ENCODE measurements at regions not wholly inside any gene's neighbourhood (a gene's known extent, or its start where the extent isn't known, plus 50 kb on each side); places are given as distances from the start of the nearest gene placed in this dataset.
"Not testable (repeated sequence)": the region's sequence is repeated elsewhere in the genome, so short reads cannot be mapped to it uniquely, and the experiment has no call there.

GRCh38 chr16:29327631-29328408 is 78.7 kb downstream of the NPIPB11 start:
- DNase-seq: not testable (repeated sequence)

GRCh38 chr16:29326164-29327125 is 80.1 kb downstream of the NPIPB11 start:
- not testable (repeated sequence) for DNase-seq

- DNase-seq: not testable (repeated sequence)
Measured at GRCh38 chr16:29323725-29324124, 82.8 kb downstream of the NPIPB11 start.

GRCh38 chr16:29321585-29321984 is 84.9 kb downstream of the NPIPB11 start:
- no peak for DNase-seq

- DNase-seq: no peak
Measured at GRCh38 chr16:29321000-29321393, 85.5 kb downstream of the NPIPB11 start.

- DNase-seq: no peak
Measured at GRCh38 chr16:29320274-29320999, 86.1 kb downstream of the NPIPB11 start.

GRCh38 chr16:29319726-29320125 is 86.8 kb downstream of the NPIPB11 start:
- DNase-seq: no peak

GRCh38 chr16:29318561-29318968 is 87.9 kb downstream of the NPIPB11 start:
- peak; percentile 47 for DNase-seq

GRCh38 chr16:29318037-29318436 is 88.5 kb downstream of the NPIPB11 start:
- DNase-seq: no peak

- no peak for DNase-seq
Measured at GRCh38 chr16:29317269-29317668, 89.2 kb downstream of the NPIPB11 start.

GRCh38 chr16:29316761-29317183 is 89.7 kb downstream of the NPIPB11 start:
- DNase-seq: no peak

GRCh38 chr16:29315916-29316517 is 90.5 kb downstream of the NPIPB11 start:
- no peak for DNase-seq

- DNase-seq: no peak
Measured at GRCh38 chr16:29315046-29315445, 91.5 kb downstream of the NPIPB11 start.

- DNase-seq: no peak
Measured at GRCh38 chr16:29314292-29314934, 92.1 kb downstream of the NPIPB11 start.

- DNase-seq: no peak
Measured at GRCh38 chr16:29313559-29314048, 92.9 kb downstream of the NPIPB11 start.

GRCh38 chr16:29312835-29313558 is 93.5 kb downstream of the NPIPB11 start:
- no peak for DNase-seq

- not testable (repeated sequence) for DNase-seq
Measured at GRCh38 chr16:29312345-29312675, 94.2 kb downstream of the NPIPB11 start.

GRCh38 chr16:29311461-29312344 is 94.8 kb downstream of the NPIPB11 start:
- no peak for DNase-seq

GRCh38 chr16:29310852-29311314 is 95.6 kb downstream of the NPIPB11 start:
- DNase-seq: no peak

- not testable (repeated sequence) for DNase-seq
Measured at GRCh38 chr16:29310243-29310642, 96.3 kb downstream of the NPIPB11 start.

Measured in T1000 (cell line).